Heart left ventricle (tissue), 16 donors: ENCODE measurements at regions not wholly inside any gene's neighbourhood (a gene's known extent, or its start where the extent isn't known, plus 50 kb on each side); places are given as distances from the start of the nearest gene placed in this dataset.

ENCODE experiments used
- ATAC-seq, 4 donors: fragments of 200-7000 bp; cut with Tn5 transposase; one replicate each; pipeline ENCODE4 v1.9.1; 2020 to 2022; ENCODE audit warnings: moderate library complexity in 4 of 4, mild to moderate bottlenecking in 3 of 4, moderate number of reproducible peaks in 1 of 4
- DNase-seq, 5 donors: peaks; one replicate each; pipeline ENCODE4 v3.0.0-alpha.2; 2020
- H3K27ac ChIP-seq, 12 donors: fragments of 200-600 bp; sonication (generic) in 4 of 12; one replicate each; pipeline versions ENCODE4 v1.5.0 to v1.8.0; 2016 to 2022; ENCODE audit warnings: mild to moderate bottlenecking in 2 of 12
- H3K27me3 ChIP-seq, 9 donors: fragments of 200-600 bp; sonication (generic) in 2 of 9; one replicate each; pipeline versions ENCODE4 v1.5.1 to v1.8.0; 2016 to 2022; ENCODE audit warnings: mild to moderate bottlenecking in 3 of 9
- H3K36me3 ChIP-seq, 9 donors: fragments of 200-600 bp; sonication (generic) in 2 of 9; one replicate each; pipeline versions ENCODE4 v1.5.0 to v1.8.0; 2018 to 2022; ENCODE audit warnings: mild to moderate bottlenecking in 2 of 9
- H3K4me1 ChIP-seq, 12 donors: fragments of 200-600 bp; sonication (generic) in 4 of 12; one replicate each; pipeline versions ENCODE4 v1.5.0 to v1.8.0; 2016 to 2022; ENCODE audit warnings: mild to moderate bottlenecking in 3 of 12
- H3K4me3 ChIP-seq, 12 donors: fragments of 200-600 bp; sonication (generic) in 4 of 12; one replicate each; pipeline versions ENCODE4 v1.5.0 to v1.8.0; 2017 to 2022; ENCODE audit warnings: mild to moderate bottlenecking in 9 of 12, moderate library complexity in 4 of 12
- H3K9me3 ChIP-seq, 12 donors: fragments of 200-600 bp; sonication (generic) in 4 of 12; one replicate each; pipeline versions ENCODE4 v1.5.0 to v1.8.0; 2016 to 2022; ENCODE audit warnings: mild to moderate bottlenecking in 1 of 12
- POLR2A ChIP-seq, 2 donors: fragments of 450-650 bp; IDR thresholded peaks; one replicate each; pipeline ENCODE4 v1.6.1; 2017; ENCODE audit warnings: antibody characterized with exemption in 2 of 2, mild to moderate bottlenecking in 2 of 2, moderate library complexity in 2 of 2
- WGBS, 4 donors: extraction: QIAGEN DNeasy Blood & Tissue Kit in 2 of 4; methylation state at CpG; one replicate each; pipeline versions ENCODE4 v1.1.5 to v1.1.7; 2013 to 2018; 5-methylcytosine and 5-hydroxymethylcytosine counted together
- intact Hi-C, 10 donors: fragments of 100-400 bp; cut with DNase I; formaldehyde crosslinking; loops; one replicate each; pipeline versions ENCODE4 v1.11.1 to v1.14.2; 2022
- TF ChIP-seq, protein P1 (sequence below), 12 donors: fragments of 200-600 bp; sonication (generic) in 4 of 12; IDR thresholded peaks; one replicate each; pipeline versions ENCODE4 v1.5.0 to v1.8.0; 2018 to 2022; ENCODE audit warnings: antibody characterized with exemption in 12 of 12, mild to moderate bottlenecking in 5 of 12
- donor health status: ischemic (EF 13 %, LVEDD 7.1; RV severe dilation, severe dysfunction).
- donor health status: healthy with polysubstance abuse.
- donor health status: DM: no; HTN: yes; CAD: no.
- donor health status: DM: no; HTN: no; CAD: no.
- donor health status: ischemic (EF 25% LVEDD 6.9; RV normal size, moderate dysfunction).
- donor health status: ischemic (EF 25% LVEDD 5.7; RV mildly dilated, moderate dysfunction).
- donor health status: healthy.
- donor health status: DM: yes; HTN: yes; CAD: no.
- donor health status: ischemic (EF 35%, LVEDD 5.7; RV mildly dilated, moderate dysfunction).
- donor health status: nonischemic (EF 11% LVEDD 7.7; RV severe dilation, severe dysfunction).
- donor health status: DM: yes; HTN: yes; CAD: no.
- donor health status: PGD.
- donor health status: ischemic (EF 29% LVEDD 5.4; RV normal size, mild dysfunction).
- donor health status: nonischemic (EF 23%, LVEDD 6.1; RV moderate dilation, normal function).

DNA sequence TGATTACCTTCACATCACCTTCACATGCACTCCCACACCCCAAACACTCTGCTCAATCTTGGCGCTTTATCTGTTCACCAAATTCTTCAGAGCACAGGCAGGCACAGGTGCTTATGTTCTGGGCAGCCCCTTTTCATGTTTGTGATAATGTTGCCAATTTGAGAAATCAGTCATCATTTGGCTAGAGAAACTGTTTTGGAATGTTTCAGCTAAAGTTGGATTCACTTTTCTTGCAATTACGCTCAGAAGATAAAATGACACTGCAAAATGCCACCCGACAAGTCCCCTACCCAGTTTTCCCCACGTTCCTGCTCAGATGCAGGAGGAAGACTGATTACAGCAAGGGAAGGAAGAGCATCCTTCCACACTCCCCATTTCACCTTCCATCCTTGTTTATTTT lies 192.9 kb upstream of the LRRN1 start:
- intact Hi-C loops: no loop called here
- no peaks in the 10 kb centered on the region for H3K4me1 ChIP-seq
- H3K4me3 ChIP-seq: no peak overlapping the region
- H3K36me3 ChIP-seq: no peaks in the 10 kb centered on the region
- H3K27me3 ChIP-seq: no peaks in the 10 kb centered on the region
- H3K27ac ChIP-seq: no peak overlapping the region
- DNase-seq (no peak), ATAC-seq (no peak)
- TF ChIP-seq, protein P1, sequence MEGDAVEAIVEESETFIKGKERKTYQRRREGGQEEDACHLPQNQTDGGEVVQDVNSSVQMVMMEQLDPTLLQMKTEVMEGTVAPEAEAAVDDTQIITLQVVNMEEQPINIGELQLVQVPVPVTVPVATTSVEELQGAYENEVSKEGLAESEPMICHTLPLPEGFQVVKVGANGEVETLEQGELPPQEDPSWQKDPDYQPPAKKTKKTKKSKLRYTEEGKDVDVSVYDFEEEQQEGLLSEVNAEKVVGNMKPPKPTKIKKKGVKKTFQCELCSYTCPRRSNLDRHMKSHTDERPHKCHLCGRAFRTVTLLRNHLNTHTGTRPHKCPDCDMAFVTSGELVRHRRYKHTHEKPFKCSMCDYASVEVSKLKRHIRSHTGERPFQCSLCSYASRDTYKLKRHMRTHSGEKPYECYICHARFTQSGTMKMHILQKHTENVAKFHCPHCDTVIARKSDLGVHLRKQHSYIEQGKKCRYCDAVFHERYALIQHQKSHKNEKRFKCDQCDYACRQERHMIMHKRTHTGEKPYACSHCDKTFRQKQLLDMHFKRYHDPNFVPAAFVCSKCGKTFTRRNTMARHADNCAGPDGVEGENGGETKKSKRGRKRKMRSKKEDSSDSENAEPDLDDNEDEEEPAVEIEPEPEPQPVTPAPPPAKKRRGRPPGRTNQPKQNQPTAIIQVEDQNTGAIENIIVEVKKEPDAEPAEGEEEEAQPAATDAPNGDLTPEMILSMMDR (IDR thresholded peaks at IDR 0.05): no peak
- no peak for TF ChIP-seq POLR2A (IDR thresholded peaks at IDR 0.05)
- 74 to 81% (median 78%) methylated on average over 4 of the region's 4 CpGs for WGBS, 4 donors
- peaks cover 0 to 10% (median 0%) of the 10 kb centered on the region in 12 donors for H3K9me3 ChIP-seq

DNA sequence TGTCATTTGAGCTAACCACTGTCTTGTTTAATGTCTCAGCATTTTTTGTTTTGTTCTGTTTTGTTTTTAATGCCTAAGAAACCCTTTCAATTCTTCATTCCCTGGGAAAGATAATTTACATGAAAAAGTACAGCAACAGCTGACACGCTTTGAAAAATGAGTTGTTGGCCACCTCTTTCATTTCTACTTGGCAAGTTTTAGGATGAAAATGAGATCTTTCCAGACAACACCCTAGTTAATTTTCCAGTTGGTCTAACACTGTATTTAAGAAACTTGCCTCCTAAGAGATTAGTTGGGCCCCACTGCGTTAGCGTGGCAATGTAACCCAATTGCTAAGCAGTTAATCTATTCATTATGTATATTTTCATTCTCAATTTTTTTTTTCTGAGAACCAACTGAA lies 194.0 kb upstream of the LRRN1 start:
- Histone ChIP-seq H3K4me3 (no peak overlapping the region), H3K36me3 (no peaks in the 10 kb centered on the region), H3K27me3 (no peaks in the 10 kb centered on the region), H3K9me3 (peaks cover 0 to 10% (median 0%) of the 10 kb centered on the region in 12 donors), H3K4me1 (no peaks in the 10 kb centered on the region), H3K27ac (no peak overlapping the region)
- DNase-seq (no peak), ATAC-seq (no peak)
- 76 to 84% (median 83%) methylated on average over 3 of the region's 3 CpGs for WGBS, 4 donors
- intact Hi-C loops: no loop called here
- no peak for TF ChIP-seq POLR2A (IDR thresholded peaks at IDR 0.05)
- TF ChIP-seq, protein P1 (IDR thresholded peaks at IDR 0.05): no peak

DNA sequence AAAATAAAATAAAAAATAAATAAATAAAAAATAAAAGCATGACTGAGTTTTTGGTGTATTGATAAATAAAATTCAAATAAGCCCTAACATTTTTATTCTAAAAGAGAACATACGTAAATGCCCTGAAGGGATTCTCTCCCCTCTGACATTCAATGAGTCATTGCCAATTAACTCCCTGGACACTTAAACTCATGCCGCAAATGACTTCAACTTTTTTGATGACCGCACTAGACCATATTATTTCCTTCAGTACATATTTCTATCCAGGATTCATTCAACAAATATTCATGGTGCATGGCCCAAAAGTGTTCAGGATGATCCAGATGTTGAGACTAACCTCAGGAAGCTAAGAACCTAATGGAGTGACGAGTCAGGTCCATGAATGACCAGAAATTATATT lies 195.9 kb upstream of the LRRN1 start:
- ATAC-seq: no peak
- TF ChIP-seq, protein P1 (IDR thresholded peaks at IDR 0.05): no peak
- no peak for TF ChIP-seq POLR2A (IDR thresholded peaks at IDR 0.05)
- H3K4me3 ChIP-seq: no peak overlapping the region
- H3K27me3 ChIP-seq: no peaks in the 10 kb centered on the region
- no peaks in the 10 kb centered on the region for H3K9me3 ChIP-seq
- no peaks in the 10 kb centered on the region for H3K4me1 ChIP-seq
- no peak overlapping the region for H3K27ac ChIP-seq
- DNase-seq: no peak
- no peaks in the 10 kb centered on the region for H3K36me3 ChIP-seq
- intact Hi-C loops: no loop called here
- 89 to 95% (median 93%) methylated on average over 4 of the region's 4 CpGs for WGBS, 4 donors

DNA sequence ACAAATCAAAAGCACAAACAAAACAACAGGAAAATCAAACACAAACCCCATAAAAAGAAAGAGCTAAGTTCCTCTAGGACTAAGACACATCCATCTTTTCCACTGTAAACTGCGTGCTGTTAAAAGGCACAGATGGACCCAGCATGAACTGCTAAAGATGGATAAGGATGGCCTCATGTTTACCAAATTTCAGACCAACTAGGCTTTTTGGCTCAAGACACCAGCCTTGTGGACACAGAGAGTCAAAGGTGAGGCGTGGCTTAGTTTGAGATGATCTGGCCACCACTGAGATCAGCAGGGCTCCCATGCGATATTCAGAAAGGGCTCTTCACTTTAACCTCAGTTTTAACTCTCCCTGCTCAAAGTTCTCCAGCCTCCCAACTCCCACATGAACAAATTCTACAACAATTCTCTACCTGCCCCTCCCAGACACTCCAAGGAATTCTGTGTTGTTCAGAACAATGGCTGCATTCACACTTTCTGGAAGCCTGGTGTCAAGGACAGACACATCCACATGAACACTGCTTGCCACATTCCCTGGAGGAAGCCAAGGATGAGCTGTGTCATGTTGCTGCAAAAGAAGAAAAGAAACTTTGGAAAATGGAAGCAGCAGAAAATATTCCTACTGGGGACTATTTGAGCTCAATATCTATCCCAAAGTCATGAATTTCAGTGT lies 198.4 kb upstream of the LRRN1 start:
- no peaks in the 10 kb centered on the region for H3K27me3 ChIP-seq
- no peaks in the 10 kb centered on the region for H3K9me3 ChIP-seq
- H3K4me3 ChIP-seq: no peak overlapping the region
- H3K4me1 ChIP-seq: no peaks in the 10 kb centered on the region
- TF ChIP-seq, protein P1 (IDR thresholded peaks at IDR 0.05): no peak
- TF ChIP-seq POLR2A (IDR thresholded peaks at IDR 0.05): no peak
- H3K27ac ChIP-seq: no peak overlapping the region
- intact Hi-C loops: no loop called here
- 76 to 85% (median 82%) methylated on average over 3 of the region's 3 CpGs for WGBS, 4 donors
- no peak for DNase-seq
- no peak for ATAC-seq
- no peaks in the 10 kb centered on the region for H3K36me3 ChIP-seq
